Astrocyte (in vitro differentiated cells and primary cell): ENCODE measurements at regions not wholly inside any gene's neighbourhood (a gene's known extent, or its start where the extent isn't known, plus 50 kb on each side); places are given as distances from the start of the nearest gene placed in this dataset.

Experiments
- CTCF ChIP-seq: IDR thresholded peaks from 2 replicates; pipeline ENCODE4 v1.5.1; 2011; ENCODE audit warnings: low read depth, mild to moderate bottlenecking, inconsistent platforms, low read length, moderate library complexity; ENCODE audit not compliant: insufficient read depth
- EZH2 ChIP-seq: IDR thresholded peaks from 2 replicates; pipeline ENCODE4 v1.6.1; 2012; ENCODE audit warnings: mild to moderate bottlenecking, low read length, inconsistent platforms; ENCODE audit not compliant: insufficient read depth

- TF ChIP-seq CTCF: no peak
- TF ChIP-seq EZH2: no peak
Measured at GRCh38 chr5:3221432-3221831, 374.2 kb upstream of the IRX1 start.
